PC-3 (cell line): ENCODE measurements at regions not wholly inside any gene's neighbourhood (a gene's known extent, or its start where the extent isn't known, plus 50 kb on each side); places are given as distances from the start of the nearest gene placed in this dataset.

ENCODE experiments used
- CTCF ChIP-seq: fragments of 300-600 bp; sonication (generic); conservative IDR thresholded peaks from 2 replicates; pipeline ENCODE4 v1.5.1; 2017; ENCODE audit warnings: antibody characterized with exemption, low read depth, mild to moderate bottlenecking, low read length
- EZH2 ChIP-seq: fragments of 300-600 bp; sonication (generic); IDR thresholded peaks from one replicate; pipeline ENCODE4 v1.6.1; 2017; ENCODE audit warnings: antibody characterized with exemption, mild to moderate bottlenecking, low read length; ENCODE audit not compliant: unreplicated experiment
- EZH2phosphoT487 ChIP-seq: fragments of 300-600 bp; sonication (generic); IDR thresholded peaks from 2 replicates; pipeline ENCODE4 v1.6.1; 2018; ENCODE audit warnings: mild to moderate bottlenecking, antibody characterized with exemption, low read length, borderline replicate concordance

GRCh38 chr10:34001831-34002230 is 667.4 kb upstream of the NRP1 start:
- TF ChIP-seq EZH2phosphoT487, result no peak
- no peak for TF ChIP-seq CTCF
- no peak for TF ChIP-seq EZH2
